Glomerular endothelial cell (primary cell): ENCODE measurements at regions not wholly inside any gene's neighbourhood (a gene's known extent, or its start where the extent isn't known, plus 50 kb on each side); places are given as distances from the start of the nearest gene placed in this dataset.

ENCODE experiments used
- DNase-seq: peaks from one replicate; pipeline ENCODE4 v3.0.0-alpha.2; 2011; ENCODE audit warnings: low read depth, low spot score; ENCODE audit errors: extremely low read depth

DNA sequence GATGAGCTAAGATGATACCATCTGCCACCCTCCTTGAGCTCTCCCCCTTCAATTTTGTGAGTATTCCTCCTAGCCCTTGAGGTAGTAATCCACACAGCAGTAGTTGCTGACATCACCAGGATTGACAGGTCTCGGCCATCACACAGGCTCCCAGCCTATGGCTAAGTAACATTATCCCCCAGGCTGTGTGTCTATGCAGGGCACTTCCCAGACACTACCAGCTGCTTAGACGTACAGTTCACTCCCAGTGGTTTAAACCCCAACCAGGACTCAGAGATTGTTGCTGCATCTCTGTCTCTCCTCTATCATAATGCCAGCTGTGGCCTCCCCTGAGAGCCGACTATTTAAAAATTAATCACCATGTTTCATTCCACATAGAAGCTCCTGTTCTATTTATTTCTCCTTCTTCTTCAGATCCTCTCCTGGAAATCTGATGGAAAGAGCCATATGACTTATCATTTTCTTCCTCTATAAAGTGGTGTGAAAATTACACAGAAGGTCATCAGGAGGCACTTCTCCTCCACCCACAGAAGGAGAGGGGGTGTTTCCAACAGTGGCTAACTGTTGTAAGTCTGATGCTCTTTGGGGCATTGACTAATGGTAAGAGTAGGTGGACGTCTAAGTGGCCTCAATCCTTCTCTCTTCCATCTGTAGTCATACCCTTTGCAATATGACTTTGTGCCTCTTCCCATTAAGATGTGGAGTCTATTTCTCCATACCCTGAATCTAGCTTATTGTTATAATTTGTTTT lies 396.3 kb downstream of the SETD4 start:
- DNase-seq: no peak

GRCh38 chr21:35658242-35658641 lies 402.1 kb downstream of the SETD4 start:
- DNase-seq: no peak

DNA sequence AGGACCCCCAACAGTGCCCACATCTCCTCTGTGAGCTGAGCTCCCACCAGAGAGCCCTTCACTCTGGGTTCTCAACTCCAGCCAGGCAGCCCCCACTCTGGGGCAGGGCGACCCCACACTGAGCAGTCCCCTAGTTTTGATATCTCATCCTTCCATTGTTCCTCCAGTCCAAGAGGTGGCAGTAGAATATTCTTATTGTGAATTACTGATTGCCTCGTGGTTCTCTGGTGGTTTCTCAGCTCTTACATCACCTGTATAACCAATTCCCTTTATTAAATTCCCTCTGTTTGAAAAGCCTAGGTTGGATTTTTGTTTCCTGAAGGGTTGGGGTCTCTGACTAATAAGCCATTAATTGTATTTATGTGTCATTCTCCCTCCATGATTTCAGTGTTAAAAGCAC lies 407.5 kb downstream of the SETD4 start:
- DNase-seq: no peak

DNA sequence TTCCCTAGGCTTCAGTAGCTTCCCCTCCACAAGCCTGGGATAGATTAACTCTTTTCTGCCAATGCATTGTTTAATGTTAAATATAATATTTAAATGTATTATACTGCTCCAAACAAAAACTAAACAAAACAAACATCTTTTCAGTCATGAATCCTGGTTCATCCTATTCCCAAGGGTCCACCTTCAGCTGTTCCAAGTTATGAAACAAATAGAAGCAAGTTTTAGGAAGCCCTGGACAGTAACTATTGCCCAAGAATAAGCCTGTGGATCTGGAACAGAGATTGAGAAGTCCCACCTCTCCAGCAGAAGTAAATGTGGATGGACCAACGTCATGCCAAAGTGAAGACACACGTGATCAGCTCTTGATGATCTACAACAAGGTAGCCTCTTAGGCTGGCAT lies 408.1 kb downstream of the SETD4 start:
- DNase-seq: no peak

- no peak for DNase-seq
These were observed 409.1 kb downstream of the SETD4 start for GRCh38 chr21:35651196-35651595.

DNA sequence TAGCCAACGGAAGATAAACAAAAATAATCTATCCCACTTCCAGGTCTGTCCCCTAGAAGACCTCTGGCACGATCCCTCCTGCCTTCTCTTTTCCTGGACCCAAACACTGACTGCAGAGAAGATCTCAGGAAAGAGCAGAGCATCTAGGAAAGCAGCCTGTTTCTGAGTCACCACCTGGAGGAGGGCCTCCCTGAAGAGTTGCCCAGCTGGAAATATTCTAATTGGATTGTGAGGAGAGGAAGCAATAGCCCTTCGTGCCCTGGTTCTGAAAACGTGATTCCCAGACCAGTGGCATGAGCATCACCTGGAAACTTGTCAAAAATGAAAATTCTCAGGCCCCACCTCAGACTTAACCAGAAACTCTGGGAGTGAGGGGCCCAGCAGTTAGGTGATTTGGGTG lies 411.1 kb downstream of the SETD4 start:
- DNase-seq: no peak

- DNase-seq: no peak
These were observed 411.8 kb downstream of the SETD4 start for GRCh38 chr21:35648512-35648911.

GRCh38 chr21:35646606-35647005 lies 413.7 kb downstream of the SETD4 start:
- DNase-seq: no peak

DNA sequence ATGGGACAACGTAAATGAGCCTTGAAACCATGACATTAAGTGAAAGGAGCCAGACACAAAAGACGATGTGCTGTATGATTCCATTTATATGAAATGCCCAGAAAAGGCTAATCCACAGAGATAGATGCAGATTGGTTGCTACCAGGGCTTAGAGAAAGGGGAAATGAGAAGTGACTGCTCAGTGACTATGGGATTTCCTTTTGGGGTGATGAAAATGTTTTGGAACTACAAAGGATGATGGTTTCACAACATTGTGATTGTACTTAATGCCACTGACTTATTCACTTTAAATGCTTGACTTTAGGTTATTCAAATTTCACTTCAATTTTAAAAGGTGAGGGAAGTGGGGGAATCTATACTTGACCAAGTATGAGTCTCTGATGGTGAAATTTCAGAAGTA lies 414.3 kb downstream of the SETD4 start:
- DNase-seq: no peak

- no peak for DNase-seq
These were observed 415.8 kb downstream of the SETD4 start for GRCh38 chr21:35644523-35644922.

GRCh38 chr21:35643176-35643575 lies 417.1 kb downstream of the SETD4 start:
- peak; percentile 33 for DNase-seq

GRCh38 chr21:35641271-35642016 lies 418.9 kb downstream of the SETD4 start:
- DNase-seq: no peak

- DNase-seq: no peak
These were observed 422.9 kb downstream of the SETD4 start for GRCh38 chr21:35637431-35637830.

DNA sequence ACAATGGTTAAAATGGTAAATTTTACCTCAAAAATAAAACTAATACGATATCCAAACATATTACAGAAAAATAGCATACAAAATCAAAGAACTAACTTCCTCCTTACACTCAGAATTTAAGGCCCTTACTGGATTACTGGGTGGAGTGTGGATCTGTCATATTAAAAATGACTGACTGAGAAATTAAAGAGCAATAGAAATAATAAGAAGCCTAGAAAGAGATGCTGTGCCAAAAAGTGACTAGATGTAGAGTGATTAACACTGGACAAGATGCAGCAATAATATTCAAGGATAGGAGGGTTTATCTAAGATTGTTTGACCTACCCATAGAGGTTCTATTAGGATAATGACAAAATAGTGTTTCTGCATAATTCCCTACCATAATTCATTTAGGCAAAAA lies 424.3 kb downstream of the SETD4 start:
- DNase-seq: no peak

GRCh38 chr21:35635261-35635660 lies 425.1 kb downstream of the SETD4 start:
- DNase-seq: no peak

DNA sequence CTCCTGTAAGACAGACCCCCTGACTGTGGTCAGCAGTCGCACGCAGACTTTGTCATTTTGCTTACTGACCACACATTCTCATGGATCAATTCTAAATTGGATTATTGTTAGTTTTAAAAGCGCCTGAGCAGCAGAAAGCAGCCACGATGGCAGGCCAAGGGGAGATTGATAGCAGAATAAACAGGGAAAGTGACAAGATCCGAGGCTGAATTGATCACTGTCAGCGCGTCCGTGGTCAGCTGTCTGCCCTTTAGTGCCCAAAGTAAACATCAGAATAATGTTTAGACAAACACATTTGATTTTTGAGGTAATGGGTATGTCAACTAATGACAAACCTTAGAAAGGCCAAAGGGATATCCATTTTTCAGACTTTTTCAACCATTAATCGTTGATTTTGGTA lies 426.8 kb downstream of the SETD4 start:
- DNase-seq: no peak

DNA sequence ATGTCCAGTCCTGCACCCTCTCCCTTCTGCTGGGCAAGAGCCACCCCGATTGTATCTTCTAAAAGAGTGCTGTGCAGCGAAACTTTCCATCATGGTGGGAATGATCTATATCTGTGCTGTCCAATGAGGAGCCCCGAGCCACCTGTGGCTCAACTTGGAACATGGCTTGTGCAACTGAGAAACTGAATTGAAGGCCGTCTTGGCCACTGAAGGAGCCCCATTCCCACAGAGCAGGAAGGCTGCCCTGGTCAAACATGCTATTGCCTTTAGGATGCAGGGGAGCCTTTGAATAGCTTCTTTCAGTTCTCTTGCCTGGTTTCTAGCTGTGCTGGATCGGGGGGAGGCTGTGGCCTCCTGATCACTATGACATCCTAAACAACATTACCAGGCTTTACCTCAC lies 427.6 kb downstream of the SETD4 start:
- no peak for DNase-seq

- no peak for DNase-seq
These were observed 432.0 kb downstream of the SETD4 start for GRCh38 chr21:35628316-35628715.

DNA sequence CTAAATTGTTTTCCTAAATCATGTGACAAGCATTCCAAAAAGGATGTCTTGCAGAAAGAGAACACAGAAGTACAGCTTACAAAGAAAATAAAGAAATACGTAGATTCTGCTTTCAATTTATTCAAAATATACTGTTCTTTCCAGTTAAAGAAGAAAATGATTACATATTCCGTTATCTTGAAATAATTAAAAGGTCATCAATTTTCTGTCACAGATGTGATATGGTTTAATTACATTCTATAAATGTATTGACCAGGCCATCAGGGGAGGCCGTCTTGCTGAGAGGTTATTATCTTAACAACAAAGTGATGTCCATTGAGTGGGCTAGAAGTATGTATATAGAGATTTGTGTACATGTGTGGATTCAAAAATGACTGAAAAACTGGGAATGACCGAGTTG lies 432.9 kb downstream of the SETD4 start:
- DNase-seq: no peak

DNA sequence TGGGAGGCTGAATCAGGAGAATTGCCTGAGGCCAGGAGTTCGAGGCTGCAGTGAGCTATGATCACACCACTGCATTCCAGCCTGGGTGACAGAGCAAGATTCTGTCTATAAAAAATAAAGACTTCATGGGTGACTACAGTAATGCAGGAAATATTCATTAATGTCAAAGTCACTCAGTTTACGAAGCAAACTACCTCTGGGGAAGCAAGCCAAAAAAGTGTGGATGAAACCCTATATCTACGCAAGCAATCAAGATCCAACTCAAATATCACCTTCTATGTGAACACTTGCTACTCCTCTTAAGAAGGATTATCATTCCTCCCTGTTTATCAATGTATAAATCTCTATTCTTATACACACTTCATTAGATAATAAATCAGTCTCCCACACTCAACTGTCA lies 434.8 kb downstream of the SETD4 start:
- no peak for DNase-seq

- DNase-seq: no peak
These were observed 435.4 kb downstream of the SETD4 start for GRCh38 chr21:35624901-35625300.

GRCh38 chr21:35622612-35623011 lies 437.7 kb downstream of the SETD4 start:
- no peak for DNase-seq
